Panc1 (cell line): ENCODE measurements at regions not wholly inside any gene's neighbourhood (a gene's known extent, or its start where the extent isn't known, plus 50 kb on each side); places are given as distances from the start of the nearest gene placed in this dataset.

Source experiments
- ATAC-seq: fragments of 200-7000 bp; cut with Tn5 transposase; 2 replicates; pipeline ENCODE4 v1.9.1; 2020; ENCODE audit warnings: mild to moderate bottlenecking, moderate library complexity
- BruUV-seq: library from RNA; stranded (reverse); fragments of 400-500 nt; replicated peaks from 2 replicates; lab custom pipeline; 2021; lab: Mats Ljungman, UMichigan
- CTCF ChIA-PET: fragments of 300-600 bp; sonication (Branson Sonifier 250); formaldehyde crosslinking; loops from one replicate; lab custom pipeline; 2022; ENCODE audit warnings: antibody characterized with exemption; lab: Charles Lee
- POLR2A ChIA-PET: fragments of 300-600 bp; sonication (Branson Sonifier 250); formaldehyde crosslinking; loops from one replicate; lab custom pipeline; 2022; ENCODE audit warnings: antibody characterized with exemption; lab: Charles Lee
- DNase-seq: peaks from one replicate; pipeline ENCODE4 v3.0.0-alpha.2; 2010; ENCODE audit warnings: low read depth, low spot score
- H3K27ac ChIP-seq: 2 replicates; pipeline ENCODE4 v1.5.1; 2011; ENCODE audit warnings: mild to moderate bottlenecking, low read length, inconsistent platforms
- H3K27me3 ChIP-seq: fragments of 200-500 bp; sonication (Bioruptor generic); 2 replicates; pipeline ENCODE4 v1.6.0; 2014; ENCODE audit warnings: low read length, inconsistent platforms; ENCODE audit not compliant: control insufficient read depth, insufficient read depth
- H3K36me3 ChIP-seq: fragments of 200-500 bp; sonication (Bioruptor generic); 2 replicates; pipeline ENCODE4 v1.5.1; 2014; ENCODE audit warnings: inconsistent platforms, mild to moderate bottlenecking, low read length, moderate library complexity; ENCODE audit not compliant: control insufficient read depth, insufficient read depth
- H3K4me1 ChIP-seq: 2 replicates; pipeline ENCODE4 v1.5.1; 2011; ENCODE audit warnings: inconsistent platforms, mild to moderate bottlenecking, low read length, moderate library complexity; ENCODE audit not compliant: control insufficient read depth, insufficient read depth
- H3K4me3 ChIP-seq, 2 experiments: 2 replicates each; pipeline ENCODE4 v1.5.1; 2011 to 2012; ENCODE audit warnings: low read depth in 2 of 2, low read length in 2 of 2, mild to moderate bottlenecking in 2 of 2, inconsistent platforms in 1 of 2, moderate library complexity in 1 of 2
- H3K9me3 ChIP-seq: fragments of 200-500 bp; sonication (Bioruptor generic); 2 replicates; pipeline ENCODE4 v1.5.1; 2014; ENCODE audit warnings: low read depth, mild to moderate bottlenecking, inconsistent platforms, low read length, moderate library complexity; ENCODE audit not compliant: control insufficient read depth, insufficient read depth
- CTCF ChIP-seq: fragments of 450-650 bp; IDR thresholded peaks from 2 replicates; pipeline ENCODE4 v1.5.1; 2017; ENCODE audit warnings: mild to moderate bottlenecking
- POLR2AphosphoS5 ChIP-seq: IDR thresholded peaks from 2 replicates; pipeline ENCODE4 v1.6.1; 2012; ENCODE audit warnings: mild to moderate bottlenecking, low read depth, low read length, moderate library complexity
- REST ChIP-seq, 2 experiments: IDR thresholded peaks; 2 replicates each; pipeline ENCODE4 v1.6.1; 2011 to 2012; ENCODE audit warnings: low read depth in 2 of 2, control low read depth in 1 of 2, low read length in 1 of 2, mild to moderate bottlenecking in 1 of 2, moderate library complexity in 1 of 2; ENCODE audit not compliant: insufficient read depth in 1 of 2
- SIN3A ChIP-seq: IDR thresholded peaks from 2 replicates; pipeline ENCODE4 v1.6.1; 2012; ENCODE audit warnings: low read depth, mild to moderate bottlenecking, low read length, moderate library complexity, borderline replicate concordance; ENCODE audit not compliant: insufficient read depth
- TCF7L2 ChIP-seq: IDR thresholded peaks from 2 replicates; pipeline ENCODE4 v1.6.1; 2011; ENCODE audit warnings: mild to moderate bottlenecking, low read depth, low read length, inconsistent platforms
- in situ Hi-C: cut with HindIII; loops from 2 replicates; pipeline ENCODE4 v1.10.0; 2016; ENCODE audit warnings: low sequenced_read_pairs, low pct_unique_long_range_greater_than_20kb
- intact Hi-C: fragments of 100-400 bp; cut with micrococcal nuclease; formaldehyde crosslinking; loops from one replicate; pipeline ENCODE4 v1.10.0; 2022; ENCODE audit not compliant: unreplicated experiment

DNA sequence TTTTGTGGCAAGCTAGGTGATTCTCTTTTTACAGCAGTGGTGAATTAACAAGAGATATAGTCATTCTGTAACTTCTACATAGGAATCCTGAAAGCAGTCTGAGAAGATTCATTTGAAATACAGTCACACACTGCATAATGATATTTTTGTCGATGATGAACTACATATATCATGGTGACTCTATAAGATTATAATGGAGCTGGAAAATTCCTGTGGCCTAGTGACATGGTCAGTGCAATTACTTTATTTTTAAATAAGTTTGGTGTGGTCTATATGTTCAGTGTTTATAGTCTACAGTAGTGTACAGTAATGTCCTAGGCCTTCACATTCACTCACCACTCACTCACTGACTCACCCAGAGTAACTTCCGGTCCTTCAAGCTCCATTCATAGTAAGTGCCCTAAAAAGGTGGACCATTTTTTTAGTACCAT is 511.4 kb upstream of the MCTP2 start:
- no peaks in the 10 kb centered on the region for H3K9me3 ChIP-seq
- TF ChIP-seq CTCF = no peak
- TF ChIP-seq REST (IDR thresholded peaks at IDR 0.05; ENCODE audit: insufficient read depth in 1 of 2, low read depth in 2 of 2, low read length in 1 of 2) = no peak
- TF ChIP-seq SIN3A = no peak
- TF ChIP-seq TCF7L2 = no peak
- no peak for TF ChIP-seq POLR2AphosphoS5
- no peaks in the 10 kb centered on the region for H3K36me3 ChIP-seq
- ChIA-PET POLR2A (no interaction called here), CTCF (no interaction called here)
- intact Hi-C loops = no loop called here
- BruUV-seq = no TSS peak
- in situ Hi-C loops = no loop called here
- no peaks in the 10 kb centered on the region for H3K4me1 ChIP-seq
- no peaks in the 10 kb centered on the region for H3K27me3 ChIP-seq
- H3K27ac ChIP-seq = no peak overlapping the region
- H3K4me3 ChIP-seq = no peak overlapping the region
- ATAC-seq (no peak), DNase-seq (no peak)

- no peaks in the 10 kb centered on the region for H3K9me3 ChIP-seq
- no peak for ATAC-seq
- H3K4me1 ChIP-seq = no peaks in the 10 kb centered on the region
- in situ Hi-C loops (no loop called here), intact Hi-C loops (no loop called here)
- DNase-seq = no peak
- no peaks in the 10 kb centered on the region for H3K27me3 ChIP-seq
- POLR2A ChIA-PET = no interaction called here
- BruUV-seq = no TSS peak
- TF ChIP-seq POLR2AphosphoS5 (no peak), REST (IDR thresholded peaks at IDR 0.05; ENCODE audit: insufficient read depth in 1 of 2, low read depth in 2 of 2, low read length in 1 of 2) (no peak), TCF7L2 (no peak), CTCF (no peak), SIN3A (no peak)
- no peaks in the 10 kb centered on the region for H3K36me3 ChIP-seq
- CTCF ChIA-PET = no interaction called here
- no peak overlapping the region for H3K4me3 ChIP-seq
- H3K27ac ChIP-seq = no peak overlapping the region
These were observed 514.6 kb upstream of the MCTP2 start for GRCh38 chr15:93716615-93717231.
